ENCODE measurements at regions not wholly inside any gene's neighbourhood (a gene's known extent, or its start where the extent isn't known, plus 50 kb on each side); places are given as distances from the start of the nearest gene placed in this dataset.

GRCh38 chr3:13718436-13718835 lies 161.4 kb downstream of the WNT7A start:
- H3K9me3 ChIP-seq = no peaks in the 10 kb centered on the region
- H3K36me3 ChIP-seq = no peaks in the 10 kb centered on the region
- H3K4me3 ChIP-seq = no peak overlapping the region
- H3K27me3 ChIP-seq = no peaks in the 10 kb centered on the region
- WGBS, 2 donors = 61 to 69% methylated on average over 6 to 7 of the region's 7 CpGs
- intact Hi-C loops (cut with DNase I) = no loop called here
- TF ChIP-seq CTCF (IDR thresholded peaks at IDR 0.05) (no peak), POLR2A (IDR thresholded peaks at IDR 0.05) (no peak)
- no peaks in the 10 kb centered on the region for H3K4me1 ChIP-seq
- H3K27ac ChIP-seq = no peak overlapping the region
- no peak for DNase-seq

- H3K36me3 ChIP-seq = no peaks in the 10 kb centered on the region
- TF ChIP-seq POLR2A (IDR thresholded peaks at IDR 0.05) = no peak
- TF ChIP-seq CTCF (IDR thresholded peaks at IDR 0.05) = no peak
- H3K4me1 ChIP-seq = no peaks in the 10 kb centered on the region
- no peaks in the 10 kb centered on the region for H3K9me3 ChIP-seq
- 56 to 100% methylated on average over 1 to 2 of the region's 2 CpGs for WGBS, 2 donors
- DNase-seq = no peak
- no peak overlapping the region for H3K27ac ChIP-seq
- no peaks in the 10 kb centered on the region for H3K27me3 ChIP-seq
- intact Hi-C loops (cut with DNase I) = no loop called here
- H3K4me3 ChIP-seq = no peak overlapping the region
These were observed 161.9 kb downstream of the WNT7A start for GRCh38 chr3:13718000-13718399.

GRCh38 chr3:13717222-13717895 lies 162.5 kb downstream of the WNT7A start:
- WGBS, 2 donors = 54 to 68% methylated on average over 6 to 8 of the region's 8 CpGs
- DNase-seq = no peak

GRCh38 chr3:13716540-13717221 lies 163.2 kb downstream of the WNT7A start:
- no peak overlapping the region for H3K27ac ChIP-seq
- no peak for TF ChIP-seq POLR2A (IDR thresholded peaks at IDR 0.05)
- TF ChIP-seq CTCF (IDR thresholded peaks at IDR 0.05) = no peak

More at GRCh38 chr3:13717222-13717895, 162.5 kb downstream of the WNT7A start:
- Histone ChIP-seq H3K36me3 (no peaks in the 10 kb centered on the region), H3K9me3 (no peaks in the 10 kb centered on the region), H3K27ac (no peak overlapping the region), H3K4me1 (no peaks in the 10 kb centered on the region), H3K4me3 (no peak overlapping the region), H3K27me3 (no peaks in the 10 kb centered on the region)
- intact Hi-C loops (cut with DNase I) = no loop called here
- TF ChIP-seq CTCF (IDR thresholded peaks at IDR 0.05) (no peak), POLR2A (IDR thresholded peaks at IDR 0.05) (no peak)

GRCh38 chr3:13715961-13716360 lies 163.9 kb downstream of the WNT7A start:
- WGBS, 2 donors = 68 to 91% methylated on average over 2 to 4 of the region's 4 CpGs
- TF ChIP-seq POLR2A (IDR thresholded peaks at IDR 0.05) = no peak
- H3K27me3 ChIP-seq = peaks cover 0 to 9% (median 0%) of the 10 kb centered on the region in 4 donors

More at GRCh38 chr3:13716540-13717221, 163.2 kb downstream of the WNT7A start:
- Histone ChIP-seq H3K4me3 (no peak overlapping the region), H3K27me3 (peaks cover 0 to 3% (median 0%) of the 10 kb centered on the region in 4 donors), H3K9me3 (no peaks in the 10 kb centered on the region), H3K36me3 (no peaks in the 10 kb centered on the region), H3K4me1 (no peaks in the 10 kb centered on the region)
- WGBS, 2 donors = 72 to 91% methylated on average over 7 of the region's 7 CpGs
- intact Hi-C loops (cut with DNase I) = no loop called here
- no peak for DNase-seq

More at GRCh38 chr3:13715961-13716360, 163.9 kb downstream of the WNT7A start:
- Histone ChIP-seq H3K36me3 (no peaks in the 10 kb centered on the region), H3K4me3 (no peak overlapping the region), H3K9me3 (no peaks in the 10 kb centered on the region), H3K4me1 (no peaks in the 10 kb centered on the region), H3K27ac (no peak overlapping the region)
- intact Hi-C loops (cut with DNase I) = no loop called here
- DNase-seq = no peak
